DND-41 (cell line): ENCODE measurements at regions not wholly inside any gene's neighbourhood (a gene's known extent, or its start where the extent isn't known, plus 50 kb on each side); places are given as distances from the start of the nearest gene placed in this dataset.

Experiments used
- ATAC-seq: fragments of 200-7000 bp; cut with Tn5 transposase; 3 replicates; pipeline ENCODE4 v1.9.1; 2021; ENCODE audit warnings: low read depth; ENCODE audit not compliant: insufficient read depth
- DNase-seq: peaks from one replicate; pipeline ENCODE4 v3.0.0-alpha.2; 2020
- H2AFZ ChIP-seq: 2 replicates; pipeline ENCODE4 v1.6.0; 2012; ENCODE audit warnings: low read depth, low read length
- H3K27ac ChIP-seq: 2 replicates; pipeline ENCODE4 v1.5.1; 2012; ENCODE audit warnings: low read length, inconsistent platforms
- H3K27me3 ChIP-seq: fragments of 200-600 bp; sonication (generic); 2 replicates; pipeline ENCODE4 v1.6.0; 2012; ENCODE audit warnings: low read length, mild to moderate bottlenecking, inconsistent platforms; ENCODE audit not compliant: insufficient read depth, poor library complexity
- H3K36me3 ChIP-seq: 2 replicates; pipeline ENCODE4 v1.5.1; 2012; ENCODE audit warnings: low read length, inconsistent platforms; ENCODE audit not compliant: insufficient read depth
- H3K4me1 ChIP-seq: 2 replicates; pipeline ENCODE4 v1.5.1; 2012; ENCODE audit warnings: mild to moderate bottlenecking, low read length; ENCODE audit not compliant: insufficient read depth
- H3K4me2 ChIP-seq: 2 replicates; pipeline ENCODE4 v1.6.0; 2012; ENCODE audit warnings: mild to moderate bottlenecking, moderate library complexity, low read length, inconsistent platforms; ENCODE audit not compliant: insufficient read depth
- H3K4me3 ChIP-seq, 2 experiments: fragments of 200-600 bp in 1 of 2; shearing (Covaris generic) in 1 of 2; 2 replicates each; pipeline ENCODE4 v1.5.1; 2012 to 2016; ENCODE audit warnings: inconsistent platforms in 2 of 2, low read length in 2 of 2, mild to moderate bottlenecking in 2 of 2, low read depth in 1 of 2, moderate library complexity in 1 of 2
- H3K79me2 ChIP-seq: 2 replicates; pipeline ENCODE4 v1.6.0; 2012; ENCODE audit warnings: low read length, inconsistent platforms; ENCODE audit not compliant: insufficient read depth
- H3K9ac ChIP-seq: 2 replicates; pipeline ENCODE4 v1.6.0; 2012; ENCODE audit warnings: low read depth, mild to moderate bottlenecking, inconsistent platforms, low read length, moderate library complexity
- H3K9me3 ChIP-seq: 2 replicates; pipeline ENCODE4 v1.5.1; 2012; ENCODE audit warnings: low read length, moderate library complexity, mild to moderate bottlenecking, inconsistent platforms; ENCODE audit not compliant: insufficient read depth, severe bottlenecking
- H4K20me1 ChIP-seq: 2 replicates; pipeline ENCODE4 v1.6.0; 2012; ENCODE audit warnings: low read length; ENCODE audit not compliant: insufficient read depth
- CTCF ChIP-seq: IDR thresholded peaks from 2 replicates; pipeline ENCODE4 v1.5.1; 2012; ENCODE audit warnings: borderline replicate concordance, low read length, moderate library complexity, mild to moderate bottlenecking; ENCODE audit not compliant: poor library complexity, severe bottlenecking; ENCODE audit errors: extremely low read depth
- EZH2 ChIP-seq: IDR thresholded peaks from 3 replicates; pipeline ENCODE4 v1.6.1; 2012; ENCODE audit warnings: borderline replicate concordance, low read depth, mild to moderate bottlenecking, moderate library complexity, low read length, inconsistent platforms; ENCODE audit not compliant: severe bottlenecking

- Histone ChIP-seq H3K4me1 (no peaks in the 10 kb centered on the region), H3K9ac (no peak overlapping the region), H3K9me3 (no peaks in the 10 kb centered on the region), H3K79me2 (no peaks in the 10 kb centered on the region), H3K27ac (no peak overlapping the region), H3K4me2 (no peak overlapping the region), H4K20me1 (no peaks in the 10 kb centered on the region), H2AFZ (no peak overlapping the region), H3K36me3 (no peaks in the 10 kb centered on the region), H3K4me3 (no peak overlapping the region), H3K27me3 (no peaks in the 10 kb centered on the region)
- no peak for DNase-seq
- TF ChIP-seq CTCF: no peak
- TF ChIP-seq EZH2: no peak
- no peak for ATAC-seq
Measured at GRCh38 chr3:166957121-166957520, 423.0 kb downstream of the ZBBX start.

- Histone ChIP-seq H3K27ac (no peak overlapping the region), H3K4me2 (no peak overlapping the region), H2AFZ (no peak overlapping the region), H3K4me3 (no peak overlapping the region), H3K4me1 (no peaks in the 10 kb centered on the region), H3K79me2 (no peaks in the 10 kb centered on the region), H3K9ac (no peak overlapping the region), H3K27me3 (no peaks in the 10 kb centered on the region), H3K36me3 (no peaks in the 10 kb centered on the region), H4K20me1 (no peaks in the 10 kb centered on the region), H3K9me3 (no peaks in the 10 kb centered on the region)
- no peak for DNase-seq
- TF ChIP-seq EZH2: no peak
- TF ChIP-seq CTCF: no peak
- ATAC-seq: no peak
Measured at GRCh38 chr3:166955201-166955939, 424.7 kb downstream of the ZBBX start.

GRCh38 chr3:166934879-166935278, 445.2 kb downstream of the ZBBX start:
- ATAC-seq: no peak
- H3K4me3 ChIP-seq: no peak overlapping the region
- no peaks in the 10 kb centered on the region for H3K79me2 ChIP-seq
- TF ChIP-seq EZH2: no peak
- TF ChIP-seq CTCF: no peak
- no peak overlapping the region for H2AFZ ChIP-seq
- no peaks in the 10 kb centered on the region for H4K20me1 ChIP-seq
- no peak overlapping the region for H3K4me2 ChIP-seq
- H3K9me3 ChIP-seq: no peaks in the 10 kb centered on the region
- no peak for DNase-seq
- no peak overlapping the region for H3K27ac ChIP-seq
- H3K9ac ChIP-seq: no peak overlapping the region
- no peaks in the 10 kb centered on the region for H3K27me3 ChIP-seq
- no peaks in the 10 kb centered on the region for H3K36me3 ChIP-seq
- no peaks in the 10 kb centered on the region for H3K4me1 ChIP-seq

GRCh38 chr3:166917437-166917836, 462.7 kb downstream of the ZBBX start:
- Histone ChIP-seq H3K4me2 (no peak overlapping the region), H3K4me3 (no peak overlapping the region), H3K27me3 (no peaks in the 10 kb centered on the region), H3K9ac (no peak overlapping the region), H2AFZ (no peak overlapping the region), H3K79me2 (no peaks in the 10 kb centered on the region), H4K20me1 (no peaks in the 10 kb centered on the region), H3K36me3 (no peaks in the 10 kb centered on the region), H3K4me1 (no peaks in the 10 kb centered on the region), H3K9me3 (no peaks in the 10 kb centered on the region), H3K27ac (no peak overlapping the region)
- ATAC-seq (no peak), DNase-seq (no peak)
- TF ChIP-seq CTCF: no peak
- no peak for TF ChIP-seq EZH2
